Activated CD4-positive, alpha-beta memory T cell treated with anti-CD3 and anti-CD28 coated beads for 36 hours (primary cell): ENCODE measurements at regions not wholly inside any gene's neighbourhood (a gene's known extent, or its start where the extent isn't known, plus 50 kb on each side); places are given as distances from the start of the nearest gene placed in this dataset.

Source experiments
- CTCF ChIA-PET: fragments of 350-600 bp; sonication (Branson Sonifier 250); formaldehyde crosslinking; loops from one replicate; lab custom pipeline; 2021; ENCODE audit warnings: antibody characterized with exemption, inconsistent platforms; lab: Charles Lee
- POLR2A ChIA-PET: fragments of 350-600 bp; sonication (Branson Sonifier 250); formaldehyde crosslinking; loops from one replicate; lab custom pipeline; 2021; ENCODE audit warnings: antibody characterized with exemption; lab: Charles Lee
- DNase-seq: peaks from one replicate; pipeline ENCODE4 v3.0.0-alpha.2; 2020
- H3K27ac Mint-ChIP-seq: one replicate; pipeline ENCODE4 v1.8.0; 2021; ENCODE audit warnings: mixed read lengths
- H3K27me3 Mint-ChIP-seq: one replicate; pipeline ENCODE4 v1.8.0; 2021; ENCODE audit warnings: mixed read lengths
- H3K36me3 Mint-ChIP-seq: one replicate; pipeline ENCODE4 v1.8.0; 2021; ENCODE audit warnings: mixed read lengths
- H3K4me1 Mint-ChIP-seq: one replicate; pipeline ENCODE4 v1.8.0; 2021; ENCODE audit warnings: low read depth, mixed read lengths
- H3K4me3 Mint-ChIP-seq: one replicate; pipeline ENCODE4 v1.8.0; 2021; ENCODE audit warnings: mild to moderate bottlenecking, mixed read lengths
- H3K9me3 Mint-ChIP-seq: one replicate; pipeline ENCODE4 v1.8.0; 2021; ENCODE audit warnings: mixed read lengths
- intact Hi-C: fragments of 100-400 bp; cut with micrococcal nuclease; formaldehyde crosslinking; loops from one replicate; pipeline ENCODE4 v1.15.1; 2023

DNA sequence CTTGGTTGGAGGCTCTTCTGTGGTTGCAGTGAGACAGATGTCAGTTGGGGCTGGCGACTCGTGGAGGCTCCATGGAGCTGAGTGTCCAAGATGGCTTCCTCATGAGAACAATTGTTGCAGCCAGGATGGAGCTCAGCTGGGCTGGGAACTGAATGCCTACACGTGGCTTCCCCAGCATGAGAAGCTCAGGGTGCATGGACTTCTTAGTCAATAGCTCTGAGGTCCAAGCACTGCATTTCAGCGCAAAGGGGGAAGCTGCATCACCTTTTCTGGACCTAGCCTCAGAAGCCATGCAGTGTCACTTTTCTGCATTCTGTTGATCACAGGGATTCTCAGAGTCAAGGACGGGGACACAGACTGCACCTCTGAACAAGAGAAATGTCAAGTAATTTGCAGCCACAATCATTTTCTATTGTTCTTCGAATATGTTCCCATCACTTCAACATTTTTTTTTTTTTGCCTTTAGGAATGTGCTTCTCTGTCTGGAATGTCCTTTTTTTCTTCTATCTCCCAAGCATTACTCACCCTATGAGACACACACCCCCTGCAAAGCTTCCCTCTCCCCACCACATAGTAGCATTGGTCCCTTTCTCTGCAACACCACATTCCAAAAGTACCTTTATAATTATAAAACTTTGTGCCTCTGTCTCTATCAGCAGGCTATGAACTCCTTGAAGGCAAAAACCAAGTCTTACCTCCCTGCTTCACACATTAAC is 57.5 kb upstream of the STK32A start:
- no peak for DNase-seq
- POLR2A ChIA-PET = no interaction called here
- CTCF ChIA-PET = interaction anchor here (3.7 kb wide), 1 partner anchor 11 kb away, joined by 14 read pairs; no protein-coding TSS in a partner anchor
- H3K9me3 Mint-ChIP-seq = no peaks in the 10 kb centered on the region
- no peak overlapping the region for H3K4me3 Mint-ChIP-seq
- no peak overlapping the region for H3K27ac Mint-ChIP-seq
- intact Hi-C loops = no loop called here
- H3K27me3 Mint-ChIP-seq = no peaks in the 10 kb centered on the region
- H3K36me3 Mint-ChIP-seq = no peaks in the 10 kb centered on the region
- no peaks in the 10 kb centered on the region for H3K4me1 Mint-ChIP-seq

DNA sequence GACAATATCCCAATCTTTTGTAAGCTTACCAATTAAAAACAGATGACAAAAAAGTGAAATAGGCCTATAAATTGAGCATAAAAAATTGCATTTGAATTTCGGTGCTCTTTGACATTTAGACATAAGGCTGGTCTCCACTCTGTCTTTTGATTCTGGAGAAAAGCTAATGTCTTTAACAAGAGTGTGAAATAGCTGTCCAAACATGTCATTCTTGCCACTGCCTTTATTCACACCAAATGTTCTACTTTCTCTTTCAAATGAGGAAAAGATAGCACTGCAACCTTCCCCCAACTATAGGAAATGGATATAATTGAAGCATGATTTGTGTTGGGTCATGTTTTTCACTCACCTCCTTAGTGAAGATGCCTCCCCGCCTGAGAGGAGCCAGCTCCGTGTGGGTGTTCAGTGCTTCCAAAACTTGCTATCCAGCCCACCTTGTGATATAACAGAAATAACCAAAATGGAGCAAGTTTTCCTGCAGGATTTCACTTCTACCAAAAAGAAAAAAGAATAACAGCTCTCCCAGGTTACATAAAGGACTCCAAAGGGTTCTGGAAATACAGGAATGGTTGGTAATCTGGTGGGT is 55.2 kb upstream of the STK32A start:
- Mint-ChIP-seq H3K36me3 (no peaks in the 10 kb centered on the region), H3K27me3 (no peaks in the 10 kb centered on the region), H3K9me3 (no peaks in the 10 kb centered on the region), H3K4me1 (no peaks in the 10 kb centered on the region), H3K27ac (no peak overlapping the region), H3K4me3 (no peak overlapping the region)
- ChIA-PET CTCF (interaction anchor here (1.4 kb wide), 2 partner anchors 9 kb away, joined by 9 to 17 read pairs; no protein-coding TSS in a partner anchor), POLR2A (no interaction called here)
- no peak for DNase-seq
- intact Hi-C loops = no loop called here

DNA sequence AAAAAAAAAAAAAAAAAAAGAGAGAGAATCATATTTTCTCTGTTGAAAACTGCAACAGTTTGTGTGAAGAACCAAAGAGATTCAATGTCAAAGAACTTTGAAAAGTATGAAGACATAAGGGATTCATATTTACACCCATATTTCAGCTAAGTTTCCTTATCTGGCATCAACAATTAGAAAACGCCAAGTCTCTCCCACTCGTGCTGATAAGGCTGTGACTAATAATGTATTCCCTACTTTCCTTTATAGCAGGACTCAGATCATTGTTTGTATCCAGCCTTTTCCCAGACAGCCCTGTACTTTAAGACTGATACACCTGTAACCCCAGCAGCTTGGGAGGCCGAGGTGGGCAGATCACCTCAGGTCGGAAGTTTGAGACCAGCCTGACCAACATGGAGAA is 54.1 kb upstream of the STK32A start:
- CTCF ChIA-PET = interaction anchor here (0.8 to 1.4 kb wide), 3 partner anchors 8 to 10 kb away, joined by 3 to 9 read pairs (median 3); no protein-coding TSS in a partner anchor
- POLR2A ChIA-PET = no interaction called here
- intact Hi-C loops = no loop called here
- H3K4me1 Mint-ChIP-seq = no peaks in the 10 kb centered on the region
- H3K27ac Mint-ChIP-seq = no peak overlapping the region
- no peaks in the 10 kb centered on the region for H3K9me3 Mint-ChIP-seq
- no peak overlapping the region for H3K4me3 Mint-ChIP-seq
- H3K36me3 Mint-ChIP-seq = no peaks in the 10 kb centered on the region
- DNase-seq = no peak
- H3K27me3 Mint-ChIP-seq = no peaks in the 10 kb centered on the region
